ENCODE measurements at regions not wholly inside any gene's neighbourhood (a gene's known extent, or its start where the extent isn't known, plus 50 kb on each side); places are given as distances from the start of the nearest gene placed in this dataset.

- TF ChIP-seq CTCF (IDR thresholded peaks at IDR 0.05): no peak
- H3K27ac ChIP-seq: no peak overlapping the region
- DNase-seq: no peak
- no peaks in the 10 kb centered on the region for H3K36me3 ChIP-seq
- no peak overlapping the region for H3K4me3 ChIP-seq
- no peak for ATAC-seq
- peaks cover 0 to 10% (median 0%) of the 10 kb centered on the region in 11 donors for H3K9me3 ChIP-seq
- peaks cover 0 to 7% (median 0%) of the 10 kb centered on the region in 7 donors for H3K27me3 ChIP-seq
- 68 to 74% methylated on average over 1 of the region's 1 CpG for WGBS, 2 donors
- intact Hi-C loops (cut with DNase I): no loop called here
- H3K4me1 ChIP-seq: no peaks in the 10 kb centered on the region
Observed at GRCh38 chr7:32393861-32394260, 96.3 kb downstream of the LSM5 start.

GRCh38 chr7:32390210-32390609 is 100.0 kb downstream of the LSM5 start:
- no peak for TF ChIP-seq CTCF (IDR thresholded peaks at IDR 0.05)
- H3K27me3 ChIP-seq: peaks cover 0 to 6% (median 0%) of the 10 kb centered on the region in 7 donors
- no peak overlapping the region for H3K27ac ChIP-seq
- H3K36me3 ChIP-seq: no peaks in the 10 kb centered on the region
- WGBS, 2 donors: 24% methylated on average over 2 of the region's 2 CpGs
- DNase-seq: no peak
- intact Hi-C loops (cut with DNase I): no loop called here
- peaks cover 0 to 6% (median 0%) of the 10 kb centered on the region in 9 donors for H3K4me1 ChIP-seq
- H3K4me3 ChIP-seq: no peak overlapping the region
- ATAC-seq: no peak
- peaks cover 0 to 3% (median 0%) of the 10 kb centered on the region in 11 donors for H3K9me3 ChIP-seq

GRCh38 chr7:32385316-32385956 is 104.7 kb downstream of the LSM5 start:
- ATAC-seq: peak in 5 of 8 donors; percentile 29 to 74 (median 62)
- DNase-seq: no peak
- peaks cover 0 to 7% (median 0%) of the 10 kb centered on the region in 9 donors for H3K4me1 ChIP-seq
- no peak for TF ChIP-seq CTCF (IDR thresholded peaks at IDR 0.05)
- intact Hi-C loops (cut with DNase I): no loop called here
- no peak overlapping the region for H3K27ac ChIP-seq
- H3K4me3 ChIP-seq: no peak overlapping the region
- no peaks in the 10 kb centered on the region for H3K36me3 ChIP-seq
- H3K27me3 ChIP-seq: peaks cover 0 to 26% (median 11%) of the 10 kb centered on the region in 7 donors
- WGBS, 2 donors: 56 to 67% methylated on average over 2 of the region's 2 CpGs
- H3K9me3 ChIP-seq: no peaks in the 10 kb centered on the region

GRCh38 chr7:32381024-32381601 is 109.1 kb downstream of the LSM5 start:
- no peak for TF ChIP-seq CTCF (IDR thresholded peaks at IDR 0.05)

More at GRCh38 chr7:32381024-32381601, 109.1 kb downstream of the LSM5 start:
- H3K27me3 ChIP-seq: peaks cover 0 to 36% (median 11%) of the 10 kb centered on the region in 7 donors
- H3K4me3 ChIP-seq: no peak overlapping the region
- intact Hi-C loops (cut with DNase I): no loop called here
- H3K4me1 ChIP-seq: peaks cover 0 to 10% (median 0%) of the 10 kb centered on the region in 9 donors
- ATAC-seq (no peak), DNase-seq (no peak)
- WGBS, 2 donors: 62 to 68% methylated on average over 4 of the region's 4 CpGs
- H3K9me3 ChIP-seq: no peaks in the 10 kb centered on the region
- H3K27ac ChIP-seq: peak overlapping the region in 1 of 10 donors; percentile 41
- H3K36me3 ChIP-seq: no peaks in the 10 kb centered on the region
